ENCODE measurements at regions not wholly inside any gene's neighbourhood (a gene's known extent, or its start where the extent isn't known, plus 50 kb on each side); places are given as distances from the start of the nearest gene placed in this dataset.
A peak's percentile ranks its signal among the peaks of the same experiment; 100 is the strongest.

- no peaks in the 10 kb centered on the region for H3K36me3 ChIP-seq (ENCODE audit: control insufficient read depth, insufficient read depth, low read length)
- DNase-seq (ENCODE audit: low read depth): no peak
- no peak for TF ChIP-seq CTCF (IDR thresholded peaks at IDR 0.05; ENCODE audit: insufficient read depth, low read length, poor library complexity, severe bottlenecking)
- no peaks in the 10 kb centered on the region for H3K27me3 ChIP-seq (ENCODE audit: control insufficient read depth, insufficient read depth, low read length)
- H3K4me3 ChIP-seq (ENCODE audit: low read depth, low read length): no peak overlapping the region
Measured at GRCh38 chr9:79127661-79128060, 444.1 kb upstream of the TLE4 start.

GRCh38 chr9:79129865-79130480, 441.8 kb upstream of the TLE4 start:
- Histone ChIP-seq H3K27me3 (ENCODE audit: control insufficient read depth, insufficient read depth, low read length) (no peaks in the 10 kb centered on the region), H3K4me3 (ENCODE audit: low read depth, low read length) (no peak overlapping the region), H3K36me3 (ENCODE audit: control insufficient read depth, insufficient read depth, low read length) (no peaks in the 10 kb centered on the region)
- peak; percentile 91 for TF ChIP-seq CTCF (IDR thresholded peaks at IDR 0.05; ENCODE audit: insufficient read depth, low read length, poor library complexity, severe bottlenecking)
- peak; percentile 9 for DNase-seq (ENCODE audit: low read depth)

DNA sequence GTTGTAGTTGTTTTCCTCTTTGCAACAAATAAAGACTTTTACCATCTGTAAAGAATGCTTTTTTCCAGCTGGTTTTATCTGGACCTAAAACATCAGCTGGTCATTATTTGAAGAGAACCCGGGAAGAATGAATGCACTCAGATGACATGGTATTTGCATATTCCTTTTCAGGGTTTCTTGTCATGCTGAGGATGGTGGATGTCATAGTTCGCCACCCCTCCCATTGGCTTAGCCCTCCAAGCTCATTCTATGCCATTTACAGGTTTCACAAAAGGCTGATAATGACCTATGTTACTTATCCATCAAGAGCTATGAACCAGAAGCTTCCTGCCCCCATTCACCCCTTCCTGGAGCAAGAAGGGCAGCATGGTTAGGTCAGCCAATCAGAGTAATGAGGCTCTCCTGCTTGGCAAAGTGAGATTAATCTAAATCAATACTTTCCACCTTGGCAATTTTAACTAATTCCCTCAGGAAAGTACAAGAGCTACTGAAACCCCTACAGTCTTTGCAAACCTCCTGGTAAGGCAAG, 440.5 kb upstream of the TLE4 start:
- Histone ChIP-seq H3K36me3 (ENCODE audit: control insufficient read depth, insufficient read depth, low read length) (no peaks in the 10 kb centered on the region), H3K4me3 (ENCODE audit: low read depth, low read length) (no peak overlapping the region), H3K27me3 (ENCODE audit: control insufficient read depth, insufficient read depth, low read length) (no peaks in the 10 kb centered on the region)
- TF ChIP-seq CTCF (IDR thresholded peaks at IDR 0.05; ENCODE audit: insufficient read depth, low read length, poor library complexity, severe bottlenecking): no peak
- DNase-seq (ENCODE audit: low read depth): no peak

DNA sequence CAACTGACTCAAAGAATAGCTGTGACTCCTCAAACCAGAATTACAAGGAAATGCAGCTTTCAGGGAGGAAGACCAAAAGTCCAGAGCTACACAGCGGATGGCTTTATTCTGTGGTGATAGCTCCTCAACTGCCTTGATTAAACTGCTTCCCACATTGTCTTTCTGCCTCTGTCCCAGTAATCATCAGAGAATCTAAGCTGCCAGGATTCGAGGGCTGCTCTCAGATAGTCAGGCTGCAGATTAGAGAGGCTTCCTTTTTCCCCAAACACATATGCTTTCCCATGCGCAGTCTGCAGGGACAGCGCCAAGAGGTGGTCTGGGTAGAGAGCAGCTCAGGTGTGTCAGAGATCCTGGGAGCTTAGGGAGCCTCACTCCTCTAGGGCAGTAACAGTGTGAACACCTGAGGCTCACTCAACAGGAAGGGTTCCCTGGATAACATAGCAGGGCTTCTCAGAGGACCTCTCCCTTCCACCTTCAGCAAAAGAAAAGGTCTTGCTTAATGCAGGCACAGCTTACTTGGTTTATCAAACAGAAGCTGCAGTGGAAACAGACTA, 439.9 kb upstream of the TLE4 start:
- TF ChIP-seq CTCF (IDR thresholded peaks at IDR 0.05; ENCODE audit: insufficient read depth, low read length, poor library complexity, severe bottlenecking): no peak
- H3K4me3 ChIP-seq (ENCODE audit: low read depth, low read length): no peak overlapping the region
- H3K36me3 ChIP-seq (ENCODE audit: control insufficient read depth, insufficient read depth, low read length): no peaks in the 10 kb centered on the region
- no peaks in the 10 kb centered on the region for H3K27me3 ChIP-seq (ENCODE audit: control insufficient read depth, insufficient read depth, low read length)
- DNase-seq (ENCODE audit: low read depth): no peak

- peak; percentile 42 for TF ChIP-seq CTCF (IDR thresholded peaks at IDR 0.05; ENCODE audit: insufficient read depth, low read length, poor library complexity, severe bottlenecking)
- Histone ChIP-seq H3K27me3 (ENCODE audit: control insufficient read depth, insufficient read depth, low read length) (no peaks in the 10 kb centered on the region), H3K36me3 (ENCODE audit: control insufficient read depth, insufficient read depth, low read length) (no peaks in the 10 kb centered on the region), H3K4me3 (ENCODE audit: low read depth, low read length) (no peak overlapping the region)
- no peak for DNase-seq (ENCODE audit: low read depth)
Measured at GRCh38 chr9:79134654-79135053, 437.1 kb upstream of the TLE4 start.
